HG03558 (cell line): ENCODE measurements at regions not wholly inside any gene's neighbourhood (a gene's known extent, or its start where the extent isn't known, plus 50 kb on each side); places are given as distances from the start of the nearest gene placed in this dataset.

Source experiments
- ATAC-seq: cut with Tn5 transposase; IDR thresholded peaks from one replicate; pipeline ENCODE4 v1.9.1; 2021; ENCODE audit warnings: moderate number of reproducible peaks; ENCODE audit not compliant: unreplicated experiment; ENCODE audit errors: extremely low read depth

DNA sequence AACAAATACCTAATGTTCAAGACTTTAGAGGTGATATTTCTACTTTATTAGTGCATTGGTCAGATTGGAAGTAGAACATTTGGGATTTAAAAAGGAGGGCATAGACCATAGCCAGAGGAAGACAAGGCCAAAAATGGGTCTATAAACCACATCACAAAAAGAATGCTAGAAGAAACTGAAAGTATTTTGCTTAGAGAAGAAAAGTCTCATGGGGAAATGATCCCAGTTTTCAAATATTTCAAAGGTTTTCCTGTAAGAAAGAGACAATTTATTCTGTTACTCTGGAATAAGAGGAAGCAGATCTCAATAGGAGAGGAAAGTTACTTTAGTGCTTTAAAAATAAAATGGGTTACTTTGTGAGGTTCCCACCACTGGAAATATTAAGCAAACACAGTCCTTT, 341.4 kb downstream of the TNS1 start:
- no peak for ATAC-seq

DNA sequence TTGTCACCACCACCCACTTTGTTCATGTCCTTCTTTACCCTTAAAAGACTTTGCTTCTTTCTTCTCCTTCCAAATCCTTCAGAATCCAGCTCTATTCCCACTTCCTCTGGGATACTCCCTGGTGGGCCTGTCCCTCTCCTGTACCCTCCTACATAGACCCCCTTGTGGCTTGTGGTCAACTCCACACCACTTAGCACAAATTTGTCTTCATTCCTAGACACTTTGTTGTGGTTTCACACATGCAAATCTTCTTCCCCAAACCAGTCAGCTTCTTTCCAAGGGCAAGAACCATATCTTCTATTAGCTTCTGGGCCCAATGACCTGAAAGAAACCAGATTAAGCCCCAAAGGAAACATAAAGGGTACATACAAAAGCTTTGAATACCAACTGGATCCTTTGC, 342.4 kb downstream of the TNS1 start:
- ATAC-seq: no peak

DNA sequence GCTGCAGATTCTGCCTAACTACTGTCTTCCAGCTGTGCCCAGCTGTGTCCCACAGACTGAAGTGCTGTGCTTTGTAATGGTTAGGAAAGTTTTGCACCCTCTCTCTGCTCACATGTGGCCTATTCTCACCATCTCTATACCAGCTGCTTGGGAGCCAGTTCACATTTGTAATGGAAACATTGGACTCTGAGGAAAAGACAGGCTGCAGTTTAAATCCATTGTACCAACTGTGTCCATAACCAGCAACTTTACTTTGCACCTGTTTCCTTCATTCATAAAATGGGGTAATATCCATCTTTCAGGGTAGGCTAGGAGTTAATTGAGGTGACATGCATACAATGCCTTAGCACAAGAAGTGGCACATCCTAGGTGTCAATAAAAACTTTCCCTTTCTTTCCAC, 344.0 kb downstream of the TNS1 start:
- no peak for ATAC-seq

DNA sequence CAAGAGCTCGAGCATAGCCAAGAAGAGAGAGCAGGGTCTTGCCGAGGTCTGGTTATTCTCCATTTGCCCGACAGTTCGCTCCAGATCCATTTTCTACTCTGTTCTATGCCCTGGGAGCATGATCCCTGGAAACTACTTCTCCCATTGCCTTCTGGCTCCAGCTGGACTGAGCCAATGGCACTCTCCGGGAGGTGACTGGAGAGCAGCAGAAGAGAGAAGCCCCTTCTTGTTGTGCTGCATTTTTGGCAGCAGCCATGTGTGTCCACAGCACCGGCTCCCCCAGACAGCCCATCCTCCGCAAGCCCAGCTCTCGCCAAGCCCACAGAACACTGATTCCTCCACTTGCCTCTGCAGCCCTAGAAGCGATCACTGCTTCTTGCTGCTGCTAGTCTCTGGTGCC, 345.5 kb downstream of the TNS1 start:
- ATAC-seq: no peak

DNA sequence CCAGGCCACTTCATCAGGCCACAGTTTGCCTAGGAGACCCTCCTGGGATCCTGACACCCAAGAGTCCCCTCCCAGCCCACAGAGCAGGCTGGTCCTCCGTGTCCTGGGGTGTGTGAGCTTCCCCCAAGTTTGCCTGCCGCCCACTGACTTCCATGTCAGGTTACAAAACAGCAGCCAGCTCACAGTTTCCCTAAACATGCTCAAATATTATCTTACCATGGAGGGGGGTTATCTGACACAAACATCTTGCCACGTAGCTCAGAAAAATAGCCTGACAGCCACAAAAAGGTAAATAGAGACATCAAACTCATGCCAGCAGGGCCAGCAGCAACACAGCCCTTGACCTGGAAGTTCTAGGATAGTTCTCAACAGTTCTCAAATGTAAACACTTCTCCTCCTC, 346.5 kb downstream of the TNS1 start:
- no peak for ATAC-seq

DNA sequence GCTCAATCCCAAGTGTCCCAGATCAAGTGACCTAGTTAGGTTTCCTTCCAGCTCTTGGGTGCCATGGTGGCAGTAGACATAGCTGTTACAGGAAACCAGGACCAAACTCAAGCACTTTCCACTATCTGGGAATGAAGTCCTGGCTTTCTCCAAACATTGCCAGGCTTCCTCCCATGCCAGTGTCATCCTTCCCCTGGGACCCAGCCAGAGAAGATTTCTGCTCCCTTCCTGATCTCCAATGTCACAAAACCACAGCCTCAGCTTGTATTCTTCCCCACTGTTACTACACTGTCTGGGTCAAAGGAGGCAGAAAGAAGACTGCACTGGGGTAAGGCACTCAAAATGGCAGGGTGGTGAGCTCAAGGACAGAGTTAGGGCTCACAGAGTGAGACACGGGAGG, 347.1 kb downstream of the TNS1 start:
- ATAC-seq: no peak

DNA sequence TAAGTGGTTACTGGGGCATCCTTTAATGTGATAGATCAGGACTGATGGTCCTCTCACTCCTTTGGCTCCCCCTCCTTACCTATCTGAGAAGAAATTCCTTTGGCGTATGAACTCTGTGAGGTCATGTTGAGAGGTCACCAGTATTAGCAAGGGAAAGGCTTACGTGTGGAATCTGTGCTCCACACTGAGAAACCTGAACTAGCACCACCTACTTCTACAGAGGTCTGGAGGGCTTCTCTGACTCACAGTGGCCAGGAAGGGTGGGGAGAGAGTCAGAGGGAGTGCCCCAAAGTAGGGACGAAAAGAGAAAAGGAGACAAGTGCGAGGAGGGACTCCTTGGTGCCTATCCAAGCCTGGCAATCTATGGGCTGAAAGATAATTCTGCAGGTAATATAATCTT, 348.6 kb downstream of the TNS1 start:
- ATAC-seq: no peak

DNA sequence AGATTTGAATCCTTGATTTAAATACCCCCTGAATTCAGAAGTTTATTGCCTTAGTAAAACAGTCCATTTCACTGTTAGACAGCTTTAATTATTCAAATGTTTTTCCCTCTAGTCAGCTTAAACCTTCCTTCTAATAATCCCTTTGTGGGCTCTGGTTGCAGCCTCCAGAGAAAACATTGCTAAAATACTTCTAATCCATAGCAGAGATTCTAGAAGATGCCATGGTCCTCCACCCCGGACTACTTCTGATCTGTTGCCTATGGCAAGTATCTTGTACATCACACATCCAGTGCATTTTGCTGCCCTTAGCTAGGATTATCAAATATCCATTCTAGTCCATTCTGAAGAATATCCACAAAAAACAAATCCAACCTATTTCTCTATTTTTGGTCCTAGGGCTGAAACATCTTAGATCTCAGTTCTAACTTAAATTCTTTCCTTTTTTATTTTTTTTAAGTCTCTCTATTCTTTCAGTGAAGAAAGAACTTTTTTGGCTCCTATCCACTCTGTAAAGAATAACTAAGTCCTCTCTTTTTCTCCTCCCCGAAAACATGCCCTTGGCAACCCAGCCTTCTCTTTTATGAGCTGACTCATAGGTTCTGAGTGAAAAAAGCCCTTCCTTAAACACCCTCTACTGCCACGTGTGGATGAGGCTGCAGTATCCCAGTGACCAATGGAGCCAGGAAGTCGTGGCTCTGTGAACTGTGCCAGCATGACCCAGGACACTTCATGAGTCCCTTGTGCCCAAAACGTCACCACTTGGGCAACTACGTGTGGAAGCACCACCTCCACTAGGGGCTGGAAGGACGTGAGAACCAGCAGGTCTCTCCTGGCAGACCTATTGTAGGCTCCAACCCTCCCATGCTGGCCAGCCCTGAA, 349.8 kb downstream of the TNS1 start:
- ATAC-seq: no peak

DNA sequence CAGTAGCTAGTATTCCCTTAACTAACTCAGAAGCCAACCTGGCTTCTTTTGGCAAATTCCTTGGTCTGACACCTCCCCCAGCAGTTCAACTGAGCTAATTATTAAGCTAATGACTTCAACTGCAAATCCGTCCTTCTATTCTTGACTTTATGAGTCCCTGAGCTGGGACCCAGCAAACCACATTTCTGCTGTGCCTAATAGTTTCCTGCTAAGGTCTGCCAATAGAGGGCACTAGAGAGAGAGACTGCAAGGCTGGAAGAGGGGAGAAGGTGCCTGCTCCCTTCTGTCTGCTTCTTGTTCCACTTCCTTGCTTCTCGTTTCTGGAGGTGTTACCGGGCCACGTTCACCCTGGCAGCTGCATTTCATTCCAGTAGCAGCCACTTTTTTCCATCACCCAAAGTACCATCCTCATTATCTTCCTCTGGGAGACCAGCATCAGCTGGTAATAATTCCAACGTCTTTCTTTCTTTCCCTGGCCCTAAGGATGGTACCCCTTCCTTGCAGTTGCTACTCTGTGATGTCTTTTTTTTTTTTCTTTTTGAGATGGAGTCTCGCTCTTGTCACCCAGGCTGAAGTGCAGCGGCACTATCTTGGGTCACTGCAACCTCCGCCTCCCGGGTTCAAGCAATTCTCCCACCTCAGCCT, 352.0 kb downstream of the TNS1 start:
- no peak for ATAC-seq

DNA sequence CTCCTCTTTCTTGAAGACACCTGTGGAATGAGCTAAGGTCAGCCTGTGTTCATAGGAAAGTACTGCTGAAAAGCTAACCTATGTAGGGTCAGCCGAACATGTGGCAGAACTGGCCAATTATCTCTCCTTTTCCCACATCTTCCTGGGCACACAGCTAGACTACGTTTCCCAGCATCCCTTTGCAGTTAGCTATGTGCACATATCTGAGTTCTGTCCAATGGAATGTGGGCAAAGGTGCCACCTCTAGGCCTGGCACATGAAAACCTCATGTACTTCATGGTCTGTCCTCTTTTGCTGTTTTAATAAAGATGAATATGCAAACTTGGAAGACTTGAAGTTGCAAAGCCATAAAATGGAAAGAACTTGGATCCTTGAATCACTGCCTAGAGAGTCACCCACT, 352.6 kb downstream of the TNS1 start:
- ATAC-seq: no peak

DNA sequence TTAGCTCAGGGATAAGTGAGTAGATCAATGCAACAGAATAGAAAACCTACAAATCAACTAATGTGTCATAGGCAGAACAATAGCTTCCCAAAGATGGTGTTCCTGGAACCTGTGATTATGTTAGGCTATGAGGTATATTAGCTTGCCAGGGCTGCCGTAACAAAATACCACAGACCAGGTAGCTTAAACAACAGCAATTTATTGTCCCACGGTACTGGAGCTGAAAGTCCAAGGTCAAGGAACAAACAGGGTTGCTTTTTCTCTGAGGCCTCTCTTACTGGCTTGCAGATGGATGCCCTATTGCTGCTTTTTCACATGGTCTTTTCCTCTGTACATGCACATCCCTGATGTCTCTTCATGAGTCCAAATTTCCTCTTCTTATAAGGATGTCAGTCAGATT, 354.9 kb downstream of the TNS1 start:
- ATAC-seq: no peak

DNA sequence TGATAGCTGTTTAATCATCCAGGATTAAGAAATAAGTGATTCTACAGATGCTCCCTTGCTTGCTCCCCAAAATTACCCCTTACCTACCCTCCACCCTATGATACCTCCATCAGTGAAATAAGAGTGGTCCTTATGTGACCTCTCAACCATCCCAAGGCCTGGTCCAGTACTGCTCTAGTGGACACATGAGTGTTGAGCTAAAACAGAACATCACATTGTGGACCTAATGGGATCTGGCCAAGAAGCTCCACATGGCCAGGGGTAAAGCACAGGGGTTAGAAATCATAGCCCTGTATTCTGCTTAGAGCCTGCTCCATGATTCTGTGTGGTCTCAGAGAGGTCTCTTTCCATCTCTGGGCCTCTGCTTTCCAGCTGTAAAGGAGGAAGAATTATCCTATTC, 355.6 kb downstream of the TNS1 start:
- no peak for ATAC-seq

DNA sequence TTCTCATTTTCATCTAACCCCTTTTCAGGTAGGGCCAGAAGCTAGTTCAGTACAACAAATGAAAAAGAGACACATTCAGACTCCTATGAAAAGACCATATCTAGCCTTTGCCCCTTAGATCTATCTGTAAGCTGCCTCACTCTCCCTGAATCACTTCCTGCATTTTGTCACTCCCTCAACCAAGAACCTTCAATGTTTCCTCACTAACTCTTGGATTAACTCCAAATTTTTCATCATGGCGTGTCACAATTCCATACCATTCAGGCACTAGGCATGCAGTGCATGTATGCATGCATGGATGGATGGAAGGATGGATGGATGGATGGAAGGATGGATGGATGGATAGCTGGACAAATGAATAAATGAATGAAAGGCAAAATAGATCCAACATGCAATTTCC, 356.9 kb downstream of the TNS1 start:
- ATAC-seq: no peak

DNA sequence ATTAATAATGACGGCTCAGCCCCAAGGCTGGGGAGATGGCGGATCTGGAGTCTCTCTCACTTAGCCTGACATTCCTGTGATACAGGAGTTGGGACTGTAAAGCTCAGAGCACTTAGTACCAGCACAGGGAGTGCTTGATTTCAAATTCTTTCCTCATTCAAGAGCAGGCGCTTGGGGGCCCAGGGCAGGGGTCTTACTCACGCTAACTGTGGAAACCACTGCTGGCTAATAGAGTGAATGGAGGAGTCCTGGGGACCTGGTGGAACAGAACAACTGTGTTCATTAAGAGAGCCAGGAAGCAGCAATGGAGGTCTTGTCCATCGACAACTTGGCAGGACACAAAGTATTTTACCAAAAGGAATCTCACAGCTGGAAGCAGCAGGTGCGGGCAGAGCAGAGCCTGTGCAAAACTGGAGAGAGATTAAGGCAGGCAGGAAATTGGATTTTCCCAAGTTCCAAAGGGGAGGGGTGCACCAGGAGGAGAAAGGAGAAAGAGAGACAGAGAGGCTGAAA, 358.9 kb downstream of the TNS1 start:
- ATAC-seq: no peak

DNA sequence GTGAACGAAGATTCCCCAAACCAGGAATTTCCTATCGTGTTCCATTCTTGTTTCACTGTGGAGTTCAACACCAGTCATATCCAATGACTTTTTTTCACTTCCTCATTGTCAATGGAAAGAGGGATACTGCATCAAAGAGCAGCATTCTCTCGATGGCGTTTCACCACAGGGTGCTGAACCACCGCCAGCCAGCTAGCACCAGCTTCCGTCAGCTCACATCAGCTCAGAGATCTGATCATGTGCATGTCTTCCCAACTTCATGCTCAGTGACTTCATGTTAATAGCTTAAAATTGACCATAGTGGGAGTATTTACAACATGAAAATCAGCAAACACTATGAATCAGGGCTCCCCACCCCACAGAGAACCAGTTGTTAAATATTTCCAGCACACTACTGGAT, 359.9 kb downstream of the TNS1 start:
- ATAC-seq: no peak

DNA sequence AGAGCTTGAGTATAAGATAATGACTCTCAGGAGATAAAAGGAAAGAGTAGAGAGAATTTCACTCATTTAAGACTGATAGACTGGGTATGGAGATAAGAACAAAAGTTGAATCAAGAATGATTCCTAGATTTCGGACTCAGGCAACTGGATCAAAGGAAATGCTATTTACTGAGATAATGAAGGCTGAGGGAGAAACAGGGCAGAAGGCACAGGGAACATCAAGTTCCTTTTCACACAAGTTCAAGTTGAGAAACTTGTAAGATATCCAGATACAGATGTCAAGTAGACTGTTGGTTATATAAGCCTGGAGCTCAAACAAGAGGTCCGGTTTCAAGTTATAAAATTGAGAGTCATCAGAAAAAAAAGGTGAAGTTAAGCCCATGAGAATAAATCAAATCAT, 360.8 kb downstream of the TNS1 start:
- ATAC-seq: no peak

DNA sequence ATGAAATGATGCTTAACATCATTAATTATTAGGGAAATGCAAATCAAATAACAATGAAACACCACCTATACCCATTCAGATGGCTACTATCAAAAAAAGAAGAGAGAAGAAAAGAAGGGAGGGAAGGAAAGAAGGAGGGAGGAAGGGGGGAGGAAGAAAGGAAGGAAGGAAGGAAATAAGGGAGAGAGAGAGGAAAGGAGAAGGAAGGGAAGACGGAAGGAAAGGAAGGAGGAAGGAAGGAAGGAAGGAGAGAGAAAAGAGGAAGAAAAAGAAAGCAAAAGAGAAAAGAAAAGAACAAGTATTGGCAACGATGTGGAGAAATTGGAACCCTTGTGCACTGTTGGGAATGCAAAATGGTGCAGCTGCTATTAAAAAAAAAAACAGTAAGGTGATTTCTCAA, 363.3 kb downstream of the TNS1 start:
- ATAC-seq: no peak

DNA sequence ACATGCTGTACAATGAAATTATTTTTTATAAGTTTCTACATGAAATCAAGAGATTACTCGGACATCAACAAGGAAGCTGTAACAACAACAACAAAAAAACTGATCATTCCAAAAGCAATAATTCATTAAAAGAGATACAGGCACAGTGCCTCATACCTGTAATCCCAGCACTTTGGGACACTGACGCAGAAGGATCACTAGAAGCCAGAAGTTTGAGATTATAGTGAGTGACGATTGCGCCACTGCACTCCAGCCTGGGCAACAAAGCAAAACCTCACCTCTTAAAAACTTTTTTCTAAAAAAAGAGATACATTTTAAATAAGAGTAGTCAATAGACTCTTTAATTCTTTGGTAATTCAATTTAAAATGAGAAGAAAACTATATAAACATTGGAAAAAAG, 364.3 kb downstream of the TNS1 start:
- ATAC-seq: no peak

DNA sequence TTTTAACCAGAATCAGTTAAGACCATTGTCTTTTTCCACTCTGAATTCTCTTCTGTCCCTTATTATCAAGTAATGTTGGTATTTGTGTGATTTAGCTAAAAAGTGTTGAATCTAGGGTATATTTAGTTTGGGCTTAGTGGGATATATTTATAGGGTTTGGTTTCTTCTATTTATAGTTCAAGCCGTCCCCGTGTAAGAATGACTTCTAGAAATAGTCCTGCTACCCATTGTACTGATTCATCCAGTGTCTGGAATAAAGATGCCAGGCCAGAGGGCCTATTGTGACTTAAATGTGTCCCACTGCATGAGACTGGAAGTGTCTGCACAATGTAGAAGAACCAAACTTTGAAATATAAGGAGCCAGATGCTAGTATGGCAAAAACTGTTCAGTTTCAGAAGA, 364.8 kb downstream of the TNS1 start:
- no peak for ATAC-seq

DNA sequence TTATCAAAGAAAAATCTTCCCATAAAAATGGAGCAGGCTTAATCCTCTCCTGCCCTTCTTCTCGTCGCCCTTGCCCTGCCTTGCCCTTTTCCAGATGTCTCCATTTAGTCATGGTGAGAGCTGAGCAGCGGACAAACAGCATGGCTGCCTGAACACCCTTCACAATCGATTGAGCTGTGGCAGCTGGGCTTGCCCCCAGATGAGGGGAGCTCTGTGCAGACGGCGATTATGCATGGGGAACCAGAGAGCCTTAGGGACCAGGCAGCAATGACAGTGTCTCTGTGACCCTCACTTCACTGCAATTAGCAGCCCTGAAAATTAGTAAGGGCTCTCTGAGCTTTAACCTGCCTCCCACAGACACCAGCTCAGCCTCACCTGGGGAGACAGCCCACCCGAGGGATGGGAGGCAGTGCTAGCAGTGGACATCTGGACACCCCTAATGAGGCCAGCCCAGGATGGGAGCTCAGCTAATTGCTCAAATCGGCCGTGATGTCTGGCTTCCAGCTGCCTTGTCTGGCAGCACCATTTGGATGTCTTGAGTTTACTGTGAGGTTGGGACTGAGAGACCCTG, 365.7 kb downstream of the TNS1 start:
- no peak for ATAC-seq

DNA sequence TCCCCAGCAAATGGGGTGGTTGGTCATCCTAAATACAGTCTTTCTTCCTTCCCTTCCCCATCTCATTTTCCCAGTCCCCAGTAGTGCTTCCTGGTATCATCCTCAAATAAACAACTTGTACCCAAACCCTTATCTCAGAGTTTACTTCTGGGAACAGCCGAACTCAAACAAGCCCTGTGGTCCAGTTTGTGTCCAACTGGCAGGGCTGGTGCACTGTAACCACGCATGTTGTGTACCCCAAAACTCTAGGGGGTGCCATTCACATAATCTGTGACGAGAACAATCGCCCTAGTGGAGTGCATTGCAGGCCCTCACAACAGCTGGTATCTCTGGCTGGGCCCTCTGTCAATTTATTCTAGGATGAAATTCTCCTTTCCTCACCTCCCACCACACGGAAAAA, 366.2 kb downstream of the TNS1 start:
- ATAC-seq: no peak
